H1 (cell line): ENCODE measurements at regions not wholly inside any gene's neighbourhood (a gene's known extent, or its start where the extent isn't known, plus 50 kb on each side); places are given as distances from the start of the nearest gene placed in this dataset.

ENCODE experiments used
- CTCF ChIA-PET: fragments of 300-600 bp; sonication (Branson Sonifier 250); formaldehyde crosslinking; loops from one replicate; lab custom pipeline; 2021; ENCODE audit not compliant: partially characterized antibody; lab: Charles Lee
- POLR2A ChIA-PET: fragments of 300-600 bp; sonication (Branson Sonifier 250); formaldehyde crosslinking; loops from one replicate; lab custom pipeline; 2021; ENCODE audit warnings: inconsistent platforms; ENCODE audit not compliant: partially characterized antibody; lab: Charles Lee
- DNase-seq, 2 experiments: peaks; one replicate each; pipeline versions ENCODE4 v3.0.0 to v3.0.0-alpha.2; 2010 to 2022; ENCODE audit warnings: low spot score in 2 of 2, low read depth in 1 of 2, mixed read lengths in 1 of 2
- FAIRE-seq: peaks from 2 replicates; lab custom pipeline; 2011; peaks lifted over from hg19 to GRCh38; lab: Jason Lieb, UNC
- H2AFZ ChIP-seq: 2 replicates; pipeline ENCODE4 v1.8.1; 2012; ENCODE audit warnings: low read length, inconsistent platforms
- H2AK5ac ChIP-seq: 2 replicates; pipeline ENCODE4 v1.6.1; 2013; ENCODE audit warnings: low read depth, low read length
- H2BK120ac ChIP-seq: replicated peaks from 2 replicates; pipeline ENCODE3; 2013; ENCODE audit warnings: low read depth, low read length, inconsistent platforms
- H2BK12ac ChIP-seq: 2 replicates; pipeline ENCODE4 v1.6.1; 2013; ENCODE audit warnings: low read depth, low read length
- H2BK15ac ChIP-seq: 2 replicates; pipeline ENCODE4 v1.6.1; 2013; ENCODE audit warnings: low read length
- H2BK20ac ChIP-seq: 2 replicates; pipeline ENCODE4 v1.6.1; 2013; ENCODE audit warnings: low read length
- H2BK5ac ChIP-seq: 2 replicates; pipeline ENCODE4 v1.6.1; 2013; ENCODE audit warnings: low read depth, low read length
- H3K14ac ChIP-seq: 2 replicates; pipeline ENCODE4 v1.6.1; 2013; ENCODE audit warnings: inconsistent platforms; ENCODE audit not compliant: insufficient read length
- H3K18ac ChIP-seq: 2 replicates; pipeline ENCODE4 v1.6.1; 2013; ENCODE audit warnings: low read length; ENCODE audit errors: extremely low read depth
- H3K23ac ChIP-seq: 2 replicates; pipeline ENCODE4 v1.6.1; 2013; ENCODE audit warnings: inconsistent platforms; ENCODE audit not compliant: insufficient read length
- H3K23me2 ChIP-seq: 2 replicates; pipeline ENCODE4 v1.6.1; 2013; ENCODE audit warnings: low read depth, low read length
- H3K27ac ChIP-seq: 2 replicates; pipeline ENCODE4 v1.6.1; 2011; ENCODE audit warnings: low read depth, low read length, inconsistent platforms
- H3K27me3 ChIP-seq, 4 experiments: replicated peaks in 1 of 4; 1 replicate in 1 of 4; 2 replicates in 3 of 4; pipeline versions ENCODE4 v1.6.1 to v1.8.1; 2011 to 2013; ENCODE audit warnings: low read length in 3 of 4, mild to moderate bottlenecking in 3 of 4, inconsistent platforms in 2 of 4, mixed read lengths in 2 of 4, moderate library complexity in 1 of 4; ENCODE audit not compliant: control insufficient read depth in 3 of 4, insufficient read depth in 3 of 4; ENCODE audit errors: extremely low read depth in 1 of 4
- H3K36me3 ChIP-seq, 4 experiments: 2 replicates each; pipeline versions ENCODE4 v1.6.1 to v1.8.1; 2011 to 2013; ENCODE audit warnings: mild to moderate bottlenecking in 4 of 4, low read length in 3 of 4, moderate library complexity in 2 of 4, control low read depth in 1 of 4, inconsistent platforms in 1 of 4; ENCODE audit not compliant: insufficient read depth in 4 of 4, control insufficient read depth in 2 of 4
- H3K4ac ChIP-seq: replicated peaks from 2 replicates; pipeline ENCODE3; 2013; ENCODE audit warnings: low read length, low read depth, mixed read lengths, inconsistent platforms; ENCODE audit not compliant: insufficient read length
- H3K4me1 ChIP-seq, 4 experiments: replicated peaks in 1 of 4; 1 replicate in 1 of 4; 2 replicates in 3 of 4; pipeline versions ENCODE4 v1.6.1 to v1.8.1; 2011 to 2013; ENCODE audit warnings: low read length in 3 of 4, inconsistent platforms in 2 of 4, mixed read lengths in 1 of 4; ENCODE audit not compliant: insufficient read depth in 4 of 4, control insufficient read depth in 3 of 4
- H3K4me2 ChIP-seq, 2 experiments: 2 replicates each; pipeline versions ENCODE4 v1.6.1 to v1.8.1; 2011 to 2013; ENCODE audit warnings: low read depth in 2 of 2, low read length in 2 of 2, control low read depth in 1 of 2, inconsistent platforms in 1 of 2, mild to moderate bottlenecking in 1 of 2; ENCODE audit not compliant: insufficient read depth in 1 of 2
- H3K4me3 ChIP-seq, 4 experiments: fragments of 200-600, 300-600 bp in 1 of 4; sonication (generic), shearing (Covaris generic), sonication (Bioruptor Twin) in 1 of 4; 2 replicates each; pipeline versions ENCODE4 v1.5.1 to v1.8.1; 2011 to 2016; ENCODE audit warnings: low read length in 4 of 4, low read depth in 3 of 4, control low read depth in 2 of 4, inconsistent platforms in 2 of 4, mild to moderate bottlenecking in 2 of 4, mixed read lengths in 1 of 4, moderate library complexity in 1 of 4; ENCODE audit not compliant: insufficient read depth in 2 of 4; ENCODE audit errors: extremely low read depth in 1 of 4
- H3K56ac ChIP-seq: replicated peaks from 2 replicates; pipeline ENCODE3; 2013; ENCODE audit warnings: low read depth, mild to moderate bottlenecking, mixed read lengths, low read length, inconsistent platforms; ENCODE audit not compliant: insufficient read length
- H3K79me1 ChIP-seq: 2 replicates; pipeline ENCODE4 v1.6.1; 2013; ENCODE audit warnings: low read depth, low read length, control low read depth
- H3K79me2 ChIP-seq, 2 experiments: 2 replicates each; pipeline versions ENCODE4 v1.6.1 to v1.8.1; 2012 to 2013; ENCODE audit warnings: low read length in 2 of 2, mild to moderate bottlenecking in 2 of 2, inconsistent platforms in 1 of 2; ENCODE audit not compliant: insufficient read depth in 2 of 2, control insufficient read depth in 1 of 2
- H3K9ac ChIP-seq, 4 experiments: replicated peaks in 1 of 4; 1 replicate in 1 of 4; 2 replicates in 3 of 4; pipeline versions ENCODE4 v1.6.1 to v1.8.1; 2011 to 2013; ENCODE audit warnings: low read depth in 3 of 4, low read length in 3 of 4, control low read depth in 2 of 4, mild to moderate bottlenecking in 2 of 4, moderate library complexity in 2 of 4, inconsistent platforms in 1 of 4; ENCODE audit errors: extremely low read depth in 1 of 4
- H3K9me3 ChIP-seq, 2 experiments: 2 replicates each; pipeline versions ENCODE4 v1.6.1 to v1.8.1; 2012 to 2013; ENCODE audit warnings: mild to moderate bottlenecking in 2 of 2, moderate library complexity in 2 of 2, control low read depth in 1 of 2, inconsistent platforms in 1 of 2, low read depth in 1 of 2, low read length in 1 of 2, mixed read lengths in 1 of 2; ENCODE audit not compliant: insufficient read depth in 2 of 2
- H4K20me1 ChIP-seq, 2 experiments: replicated peaks in 1 of 2; 2 replicates each; pipeline versions ENCODE3 to v1.8.1; 2011 to 2013; ENCODE audit warnings: inconsistent platforms in 2 of 2, low read length in 2 of 2, mild to moderate bottlenecking in 1 of 2; ENCODE audit not compliant: insufficient read depth in 2 of 2, control insufficient read depth in 1 of 2
- H4K5ac ChIP-seq: 2 replicates; pipeline ENCODE4 v1.6.1; 2013; ENCODE audit warnings: low read length, low read depth, mixed read lengths, inconsistent platforms; ENCODE audit not compliant: insufficient read length
- H4K8ac ChIP-seq: 2 replicates; pipeline ENCODE4 v1.8.0; 2013; ENCODE audit warnings: mild to moderate bottlenecking, moderate library complexity, low read length, inconsistent platforms; ENCODE audit not compliant: insufficient read depth; ENCODE audit errors: extremely low read depth
- H4K91ac ChIP-seq: replicated peaks from 2 replicates; pipeline ENCODE3; 2013; ENCODE audit warnings: low read length, mixed read lengths, inconsistent platforms; ENCODE audit not compliant: insufficient read length
- ASH2L ChIP-seq: fragments of 200-600, 300-600 bp; sonication (generic); IDR thresholded peaks from one replicate; pipeline ENCODE4 v1.7.1; 2017; ENCODE audit warnings: low read length
- BRCA1 ChIP-seq: IDR thresholded peaks from 2 replicates; pipeline ENCODE4 v1.6.1; 2012; ENCODE audit warnings: low read depth, low read length, improper control_type of control experiment
- CREB1 ChIP-seq: IDR thresholded peaks from 2 replicates; pipeline ENCODE4 v1.6.1; 2012; ENCODE audit warnings: inconsistent platforms
- EP300 ChIP-seq, 2 experiments: IDR thresholded peaks; 1 replicate in 1 of 2; 2 replicates in 1 of 2; pipeline ENCODE4 v1.6.1; 2011 to 2012; ENCODE audit warnings: low read depth in 2 of 2, low read length in 2 of 2, mild to moderate bottlenecking in 2 of 2, borderline replicate concordance in 1 of 2, inconsistent platforms in 1 of 2, moderate library complexity in 1 of 2
- KDM5A ChIP-seq: fragments of 200-600 bp; IDR thresholded peaks from 2 replicates; pipeline ENCODE4 v1.7.1; 2012; ENCODE audit warnings: mild to moderate bottlenecking, low read length, inconsistent platforms, mixed read lengths
- NRF1 ChIP-seq: IDR thresholded peaks from 2 replicates; pipeline ENCODE4 v1.6.1; 2011; ENCODE audit warnings: mild to moderate bottlenecking, low read depth, low read length, improper control_type of control experiment
- SP2 ChIP-seq: IDR thresholded peaks from 2 replicates; pipeline ENCODE4 v1.6.1; 2012; ENCODE audit warnings: mild to moderate bottlenecking, low read length, inconsistent platforms
- SP4 ChIP-seq: IDR thresholded peaks from 2 replicates; pipeline ENCODE4 v1.6.1; 2012; ENCODE audit warnings: low read length, inconsistent platforms
- SUZ12 ChIP-seq: fragments of 200-600 bp; sonication (generic); IDR thresholded peaks from 2 replicates; pipeline ENCODE4 v1.6.1; 2012; ENCODE audit warnings: mild to moderate bottlenecking, inconsistent platforms, low read length, moderate library complexity, mixed read lengths
- WGBS, 2 experiments: shearing (Covaris generic) in 1 of 2; methylation state at CpG; one replicate each; pipeline versions ENCODE4 v1.1.6 to v1.1.7; 2013 to 2015; ENCODE audit warnings: low lambda C conversion rate in 2 of 2, mixed read lengths in 2 of 2, inconsistent platforms in 1 of 2, low coverage in 1 of 2, missing lambda C conversion rate in 1 of 2; ENCODE audit not compliant: insufficient replicate concordance in 2 of 2, insufficient coverage in 1 of 2, insufficient read length in 1 of 2; ENCODE audit errors: extremely low coverage in 1 of 2, missing lambda C conversion rate in 1 of 2; 5-methylcytosine and 5-hydroxymethylcytosine counted together
- TF ChIP-seq, protein P1 (sequence below), 3 experiments: IDR thresholded peaks; 1 replicate in 2 of 3; 2 replicates in 1 of 3; pipeline versions ENCODE4 v1.5.1 to v1.6.1; 2011; ENCODE audit warnings: low read length in 3 of 3, mild to moderate bottlenecking in 3 of 3, inconsistent platforms in 2 of 3, low read depth in 1 of 3, moderate library complexity in 1 of 3; ENCODE audit not compliant: insufficient read depth in 1 of 3; ENCODE audit errors: control extremely low read depth in 1 of 3
- TF ChIP-seq, protein P2 (sequence below): IDR thresholded peaks from 2 replicates; pipeline ENCODE4 v1.6.1; 2011; ENCODE audit warnings: low read depth, mild to moderate bottlenecking, low read length; ENCODE audit not compliant: insufficient read depth

DNA sequence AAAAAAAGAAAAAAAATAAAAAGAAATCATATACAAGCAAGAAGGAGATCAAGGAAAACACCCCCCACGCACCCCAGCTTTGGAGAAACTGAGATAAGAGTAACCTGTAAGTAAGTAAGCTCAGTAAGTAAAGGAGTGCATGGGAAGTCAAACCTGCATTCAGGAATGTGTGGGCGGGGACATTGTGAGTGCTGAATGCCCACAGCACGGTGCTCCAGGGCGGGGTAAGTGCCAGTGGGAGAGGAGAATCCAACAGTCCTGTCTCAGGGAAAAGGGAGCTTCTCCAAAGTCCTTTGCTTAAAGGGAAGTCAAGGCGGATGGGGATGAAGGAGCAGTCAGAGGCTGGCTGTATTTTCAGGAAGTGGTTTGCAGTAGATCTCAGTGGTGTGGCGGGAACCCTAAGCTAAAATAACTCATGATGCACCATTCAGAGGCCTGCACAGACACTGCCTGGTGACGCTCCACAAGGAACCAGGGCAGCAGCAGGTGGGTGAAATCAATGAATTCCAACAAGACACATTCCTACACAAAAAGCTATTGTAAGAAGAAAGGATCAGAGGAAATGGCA is 368.0 kb downstream of the QKI start:
- no peak overlapping the region for H3K9ac ChIP-seq
- no peak overlapping the region for H2BK5ac ChIP-seq
- no peaks in the 10 kb centered on the region for H3K27me3 ChIP-seq
- no peak overlapping the region for H2AK5ac ChIP-seq
- no peaks in the 10 kb centered on the region for H3K9me3 ChIP-seq
- DNase-seq (no peak), FAIRE-seq (no peak)
- no peaks in the 10 kb centered on the region for H3K23me2 ChIP-seq
- H2BK15ac ChIP-seq: no peak overlapping the region
- no peak overlapping the region for H2AFZ ChIP-seq
- no peak overlapping the region for H3K4me2 ChIP-seq
- H3K4ac ChIP-seq: no peak overlapping the region
- H3K36me3 ChIP-seq: no peaks in the 10 kb centered on the region
- no peak overlapping the region for H3K18ac ChIP-seq
- H3K79me2 ChIP-seq: no peaks in the 10 kb centered on the region
- no peak overlapping the region for H2BK12ac ChIP-seq
- 77% methylated on average over 6 of the region's 7 CpGs; no CpG with 5 or more reads in 1 of the 2 experiments for WGBS, 2 experiments
- H2BK20ac ChIP-seq: no peak overlapping the region
- no peak overlapping the region for H3K14ac ChIP-seq
- peaks cover 0 to 6% (median 1%) of the 10 kb centered on the region in 4 experiments; a peak in 2 of 7 replicates for H3K4me1 ChIP-seq
- no peak overlapping the region for H3K23ac ChIP-seq
- H4K20me1 ChIP-seq: no peaks in the 10 kb centered on the region
- H2BK120ac ChIP-seq: no peak overlapping the region
- no peak overlapping the region for H3K56ac ChIP-seq
- no peak overlapping the region for H3K4me3 ChIP-seq
- ChIA-PET POLR2A (interaction anchor here (0.9 kb wide), 1 partner anchor 20 kb away, joined by 4 read pairs; no protein-coding TSS in a partner anchor), CTCF (interaction anchor here (1.0 kb wide), 1 partner anchor 327 kb away, joined by 4 read pairs; no protein-coding TSS in a partner anchor)
- no peak overlapping the region for H4K8ac ChIP-seq
- no peaks in the 10 kb centered on the region for H3K79me1 ChIP-seq
- no peak overlapping the region for H4K5ac ChIP-seq
- H4K91ac ChIP-seq: no peak overlapping the region
- H3K27ac ChIP-seq: no peak overlapping the region
- TF ChIP-seq, protein P1, sequence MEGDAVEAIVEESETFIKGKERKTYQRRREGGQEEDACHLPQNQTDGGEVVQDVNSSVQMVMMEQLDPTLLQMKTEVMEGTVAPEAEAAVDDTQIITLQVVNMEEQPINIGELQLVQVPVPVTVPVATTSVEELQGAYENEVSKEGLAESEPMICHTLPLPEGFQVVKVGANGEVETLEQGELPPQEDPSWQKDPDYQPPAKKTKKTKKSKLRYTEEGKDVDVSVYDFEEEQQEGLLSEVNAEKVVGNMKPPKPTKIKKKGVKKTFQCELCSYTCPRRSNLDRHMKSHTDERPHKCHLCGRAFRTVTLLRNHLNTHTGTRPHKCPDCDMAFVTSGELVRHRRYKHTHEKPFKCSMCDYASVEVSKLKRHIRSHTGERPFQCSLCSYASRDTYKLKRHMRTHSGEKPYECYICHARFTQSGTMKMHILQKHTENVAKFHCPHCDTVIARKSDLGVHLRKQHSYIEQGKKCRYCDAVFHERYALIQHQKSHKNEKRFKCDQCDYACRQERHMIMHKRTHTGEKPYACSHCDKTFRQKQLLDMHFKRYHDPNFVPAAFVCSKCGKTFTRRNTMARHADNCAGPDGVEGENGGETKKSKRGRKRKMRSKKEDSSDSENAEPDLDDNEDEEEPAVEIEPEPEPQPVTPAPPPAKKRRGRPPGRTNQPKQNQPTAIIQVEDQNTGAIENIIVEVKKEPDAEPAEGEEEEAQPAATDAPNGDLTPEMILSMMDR (IDR thresholded peaks at IDR 0.05; ENCODE audit: control extremely low read depth in 1 of 3, insufficient read depth in 1 of 3, low read depth in 1 of 3, low read length in 3 of 3): no peak
- TF ChIP-seq CREB1: no peak
- TF ChIP-seq SUZ12: no peak
- no peak for TF ChIP-seq SP2
- no peak for TF ChIP-seq KDM5A
- TF ChIP-seq BRCA1: no peak
- TF ChIP-seq SP4: no peak
- TF ChIP-seq ASH2L: no peak
- TF ChIP-seq EP300 (IDR thresholded peaks at IDR 0.05; ENCODE audit: borderline replicate concordance in 1 of 2, low read depth in 2 of 2, low read length in 2 of 2): no peak
- TF ChIP-seq, protein P2, sequence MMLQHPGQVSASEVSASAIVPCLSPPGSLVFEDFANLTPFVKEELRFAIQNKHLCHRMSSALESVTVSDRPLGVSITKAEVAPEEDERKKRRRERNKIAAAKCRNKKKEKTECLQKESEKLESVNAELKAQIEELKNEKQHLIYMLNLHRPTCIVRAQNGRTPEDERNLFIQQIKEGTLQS: no peak
- TF ChIP-seq NRF1: no peak
